ENCODE measurements at regions not wholly inside any gene's neighbourhood (a gene's known extent, or its start where the extent isn't known, plus 50 kb on each side); places are given as distances from the start of the nearest gene placed in this dataset.

- H3K4me1 ChIP-seq, result no peaks in the 10 kb centered on the region
- H3K9me3 ChIP-seq, result no peaks in the 10 kb centered on the region
- H3K27ac ChIP-seq, result no peak overlapping the region
- intact Hi-C loops (cut with DNase I; ENCODE audit: low total_unique reads), result no loop called here
- no peaks in the 10 kb centered on the region for H3K27me3 ChIP-seq
- H3K4me3 ChIP-seq, result no peak overlapping the region
- no peak for DNase-seq
- no peaks in the 10 kb centered on the region for H3K36me3 ChIP-seq
- no peak for TF ChIP-seq CTCF (IDR thresholded peaks at IDR 0.05)
Measured at GRCh38 chr18:78138983-78139496, 840.6 kb upstream of the SALL3 start.

DNA sequence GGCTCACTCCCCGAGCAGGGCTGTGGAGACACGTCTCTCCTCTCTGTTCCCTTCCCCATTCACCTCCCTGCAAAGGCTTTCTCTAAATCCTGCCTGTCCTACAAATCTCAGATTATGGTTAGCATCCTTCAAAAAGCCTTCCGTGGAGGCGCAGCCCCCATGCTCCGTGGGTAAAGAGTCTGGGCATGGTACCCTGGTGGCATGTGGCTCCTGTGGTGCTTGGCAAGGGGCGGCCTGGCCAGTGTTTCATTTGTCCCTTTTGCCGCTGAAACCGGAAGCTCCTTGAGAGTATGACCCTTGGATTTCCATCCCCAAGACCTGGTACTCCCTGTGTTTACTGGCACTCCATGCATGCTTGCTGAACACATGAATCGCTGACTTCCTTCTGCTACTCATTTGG is 839.3 kb upstream of the SALL3 start:
- DNase-seq, result no peak
- Histone ChIP-seq H3K4me1 (no peaks in the 10 kb centered on the region), H3K27ac (no peak overlapping the region), H3K36me3 (no peaks in the 10 kb centered on the region), H3K9me3 (no peaks in the 10 kb centered on the region), H3K27me3 (no peaks in the 10 kb centered on the region), H3K4me3 (no peak overlapping the region)
- no peak for TF ChIP-seq CTCF (IDR thresholded peaks at IDR 0.05)
- intact Hi-C loops (cut with DNase I; ENCODE audit: low total_unique reads), result no loop called here

DNA sequence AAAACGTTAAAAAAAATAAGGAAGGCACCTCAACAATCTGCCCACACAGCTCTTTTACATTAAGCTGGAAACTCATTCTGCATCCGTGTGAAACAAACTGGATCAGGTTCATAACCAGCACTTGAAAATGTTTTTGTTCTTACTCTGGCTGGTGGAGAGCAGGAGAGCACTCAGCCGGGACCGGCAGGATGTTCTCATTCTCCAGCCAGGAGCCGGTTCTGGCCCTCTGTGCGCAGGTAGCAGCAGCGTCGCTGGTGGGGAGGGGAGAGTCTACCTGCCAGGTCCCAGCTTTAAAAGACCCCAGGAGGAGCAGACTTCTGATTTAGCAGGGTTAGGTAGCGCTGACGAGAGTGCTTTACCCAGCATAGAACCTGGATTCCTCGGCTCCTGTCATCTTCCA is 834.9 kb upstream of the SALL3 start:
- TF ChIP-seq CTCF (IDR thresholded peaks at IDR 0.05), result no peak
- intact Hi-C loops (cut with DNase I; ENCODE audit: low total_unique reads), result no loop called here

GRCh38 chr18:78145096-78145495 is 834.5 kb upstream of the SALL3 start:
- H3K4me3 ChIP-seq, result no peak overlapping the region
- no peaks in the 10 kb centered on the region for H3K27me3 ChIP-seq
- TF ChIP-seq CTCF (IDR thresholded peaks at IDR 0.05), result no peak
- no peaks in the 10 kb centered on the region for H3K4me1 ChIP-seq
- intact Hi-C loops (cut with DNase I; ENCODE audit: low total_unique reads), result no loop called here
- no peak for DNase-seq
- H3K9me3 ChIP-seq, result no peaks in the 10 kb centered on the region
- no peak overlapping the region for H3K27ac ChIP-seq
- H3K36me3 ChIP-seq, result no peaks in the 10 kb centered on the region

More for the DNA sequence above, 834.9 kb upstream of the SALL3 start:
- Histone ChIP-seq H3K27ac (no peak overlapping the region), H3K4me3 (no peak overlapping the region), H3K36me3 (no peaks in the 10 kb centered on the region), H3K27me3 (no peaks in the 10 kb centered on the region), H3K9me3 (no peaks in the 10 kb centered on the region), H3K4me1 (no peaks in the 10 kb centered on the region)
- DNase-seq, result no peak

DNA sequence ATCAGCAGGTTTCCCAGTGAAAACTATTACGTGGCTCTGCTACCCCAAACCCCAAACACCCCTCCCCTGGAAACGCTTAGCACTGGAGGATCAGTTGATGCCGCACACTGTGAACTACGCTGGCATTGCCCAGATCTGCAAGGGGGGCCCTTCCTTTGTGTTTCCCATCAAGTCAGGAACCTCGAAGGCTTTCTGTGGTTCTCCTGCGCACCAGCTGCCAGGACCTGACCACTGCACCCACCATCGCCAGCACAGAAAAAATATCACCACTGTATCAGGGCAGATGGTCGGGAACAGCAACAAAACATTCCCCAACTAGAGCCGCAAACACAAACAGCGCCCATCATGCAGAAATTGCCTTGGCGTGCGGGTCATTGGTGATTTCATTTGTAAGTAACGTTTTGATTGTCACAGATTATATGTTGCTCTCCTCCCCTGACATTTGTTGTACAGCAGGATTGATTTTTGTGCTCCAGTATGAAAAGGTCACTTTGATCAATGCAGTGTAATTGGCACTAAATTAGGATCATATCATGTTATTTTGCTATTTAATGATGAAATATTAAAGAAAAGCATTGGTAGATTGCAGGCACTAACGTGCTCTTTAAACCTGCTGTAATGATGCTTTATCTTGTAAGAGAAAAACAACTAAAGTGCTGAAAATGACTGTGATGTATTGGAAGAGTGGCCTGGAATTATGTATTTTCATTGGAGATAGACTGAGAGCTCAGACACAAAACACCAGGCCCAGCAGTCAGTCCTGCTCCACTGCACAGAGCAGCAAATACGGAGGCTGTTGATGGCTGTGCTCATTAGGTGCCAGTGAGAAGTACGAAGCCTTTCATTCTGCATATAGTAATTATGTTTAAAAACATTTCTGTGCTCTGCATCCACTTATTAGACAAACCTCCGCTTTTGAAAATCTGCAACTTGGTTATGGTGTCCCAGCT is 833.2 kb upstream of the SALL3 start:
- TF ChIP-seq CTCF (IDR thresholded peaks at IDR 0.05), result no peak
- H3K4me1 ChIP-seq, result no peaks in the 10 kb centered on the region
- no peak for DNase-seq
- H3K36me3 ChIP-seq, result no peaks in the 10 kb centered on the region
- H3K4me3 ChIP-seq, result no peak overlapping the region
- intact Hi-C loops (cut with DNase I; ENCODE audit: low total_unique reads), result no loop called here
- no peak overlapping the region for H3K27ac ChIP-seq
- H3K27me3 ChIP-seq, result no peaks in the 10 kb centered on the region
- H3K9me3 ChIP-seq, result no peaks in the 10 kb centered on the region
